DMS53 treated with DMSO at 0.1 percent for 48 hours (cell line): ENCODE measurements at regions not wholly inside any gene's neighbourhood (a gene's known extent, or its start where the extent isn't known, plus 50 kb on each side); places are given as distances from the start of the nearest gene placed in this dataset.
A peak's percentile ranks its signal among the peaks of the same experiment; 100 is the strongest.
"Not testable (repeated sequence)": the region's sequence is repeated elsewhere in the genome, so short reads cannot be mapped to it uniquely, and the experiment has no call there.

Source experiments
- DNase-seq: peaks from one replicate; lab custom pipeline; 2025; ENCODE audit not compliant: unreplicated experiment; lab: John Stamatoyannopoulos, UW

DNA sequence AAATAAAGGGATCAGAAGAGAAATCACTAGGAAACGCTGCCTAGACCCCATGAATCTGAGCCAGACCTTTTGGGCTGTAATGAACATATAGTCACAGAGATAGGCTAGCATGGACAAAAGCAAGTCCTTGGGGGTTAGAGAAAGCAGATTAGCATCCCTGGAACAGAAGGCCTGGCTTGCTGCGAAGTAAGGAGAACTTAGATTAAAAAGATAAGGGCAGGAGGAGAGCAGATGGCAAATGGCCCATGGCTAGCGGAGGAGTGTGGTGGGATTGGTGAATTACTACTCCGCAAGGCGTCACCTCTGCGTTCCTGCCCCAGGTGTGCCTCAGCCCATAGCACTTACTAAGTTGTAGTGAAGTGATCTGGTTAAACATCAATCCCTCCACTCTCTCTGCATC is 92.3 kb upstream of the ZNF438 start:
- no peak for DNase-seq

GRCh38 chr10:31124852-31125251 is 93.2 kb upstream of the ZNF438 start:
- DNase-seq, result no peak

GRCh38 chr10:31125789-31126188 is 94.1 kb upstream of the ZNF438 start:
- no peak for DNase-seq

DNA sequence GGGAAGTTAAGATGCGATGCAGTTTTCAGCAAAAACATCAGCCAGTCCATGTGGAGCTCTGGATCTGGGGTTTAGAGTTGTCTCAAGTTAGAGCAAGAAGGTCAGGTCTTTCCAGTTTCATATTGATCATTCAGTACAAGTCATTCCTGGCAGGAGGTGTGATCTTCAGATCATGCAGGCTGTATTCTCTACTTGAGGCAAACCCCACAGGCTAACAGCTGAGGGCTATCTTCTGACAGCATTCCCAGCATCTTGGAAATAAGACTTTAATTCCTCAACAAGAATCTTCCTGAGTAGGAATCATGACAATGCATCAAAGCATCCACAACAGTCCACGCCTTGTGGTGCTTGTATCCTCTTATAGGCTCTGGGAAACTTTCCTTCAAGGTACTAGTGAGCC is 94.9 kb upstream of the ZNF438 start:
- no peak for DNase-seq

DNA sequence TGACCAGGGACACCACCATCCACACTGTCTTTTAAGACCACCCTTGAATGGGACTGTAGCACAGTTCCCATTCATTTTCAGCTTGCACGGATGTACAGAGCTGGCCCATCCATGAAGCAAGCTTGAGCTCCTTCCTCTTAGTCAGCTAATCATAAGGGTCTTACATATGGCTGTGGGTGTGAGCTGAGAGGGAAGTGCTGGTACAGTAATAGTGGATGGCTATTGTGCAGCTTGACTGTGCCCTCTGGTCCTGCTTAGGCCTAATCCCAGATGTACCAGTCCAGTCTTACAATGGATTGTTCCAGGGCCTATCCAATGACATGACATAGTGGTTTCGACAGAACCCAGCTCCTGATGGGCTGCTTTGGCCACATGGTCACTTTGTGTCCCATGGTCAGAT is 96.9 kb upstream of the ZNF438 start:
- DNase-seq, result no peak

DNA sequence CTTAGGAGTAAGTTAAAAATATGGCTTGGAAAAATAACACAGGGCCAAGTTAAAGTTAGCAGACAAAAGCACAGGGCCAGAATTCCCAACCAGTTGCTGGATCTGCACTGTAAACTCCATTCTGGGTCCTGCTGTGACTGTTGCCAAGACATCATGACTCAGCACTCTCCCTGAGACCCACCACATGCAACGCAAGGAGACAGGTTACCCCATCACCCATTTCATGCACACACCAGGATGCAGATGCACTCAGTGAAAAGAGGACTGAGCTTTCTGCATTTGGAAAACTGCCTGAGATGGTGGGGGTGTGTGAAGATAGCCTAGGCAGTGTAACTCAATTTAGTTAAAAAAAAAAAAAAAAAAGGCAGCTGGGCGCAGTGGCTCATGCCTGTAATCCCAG is 97.6 kb upstream of the ZNF438 start:
- DNase-seq, result no peak

DNA sequence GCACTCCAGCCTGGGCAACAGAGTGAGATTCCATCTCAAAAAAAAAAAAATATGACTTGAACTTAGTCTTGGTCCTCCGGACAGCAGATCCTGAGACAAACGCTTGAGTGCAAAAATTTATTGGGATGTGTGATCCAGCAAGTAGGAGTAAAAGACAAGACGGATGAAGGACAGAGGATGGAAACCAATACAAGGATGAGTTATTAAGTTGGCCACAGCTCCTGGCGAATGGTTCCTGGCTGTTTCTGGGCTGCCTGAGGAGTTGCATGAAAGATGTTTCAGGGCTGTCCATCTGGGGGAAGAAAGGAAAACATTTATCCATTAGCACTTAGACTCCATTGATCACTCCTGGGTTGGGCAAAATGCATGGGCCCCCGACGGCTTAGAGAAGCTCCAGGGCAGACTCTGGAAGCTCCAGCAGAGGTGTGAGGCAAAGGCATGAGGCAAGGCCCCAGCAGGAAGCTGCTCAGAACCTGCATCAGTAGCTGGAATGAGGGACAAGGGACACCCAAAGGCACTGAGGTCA is 98.3 kb upstream of the ZNF438 start:
- no peak for DNase-seq

DNA sequence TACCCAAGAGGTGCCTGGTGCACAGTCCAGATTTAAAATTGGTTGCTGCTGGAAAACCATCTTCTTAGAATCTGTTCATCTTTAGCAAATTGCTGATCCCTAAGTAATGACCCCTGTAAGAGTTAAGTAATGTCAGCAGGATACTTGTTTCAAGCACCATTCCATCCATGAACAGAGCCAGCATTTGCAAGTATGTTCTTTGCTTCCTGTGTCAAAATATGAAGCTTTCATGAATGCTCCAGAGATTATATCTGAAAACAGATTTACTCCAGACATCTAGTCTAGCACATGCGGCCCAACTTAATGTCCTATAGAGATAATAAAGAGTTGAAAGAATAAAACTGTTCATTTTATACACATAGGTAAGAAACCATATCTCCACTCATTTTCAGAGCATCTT is 98.7 kb upstream of the ZNF438 start:
- no peak for DNase-seq

DNA sequence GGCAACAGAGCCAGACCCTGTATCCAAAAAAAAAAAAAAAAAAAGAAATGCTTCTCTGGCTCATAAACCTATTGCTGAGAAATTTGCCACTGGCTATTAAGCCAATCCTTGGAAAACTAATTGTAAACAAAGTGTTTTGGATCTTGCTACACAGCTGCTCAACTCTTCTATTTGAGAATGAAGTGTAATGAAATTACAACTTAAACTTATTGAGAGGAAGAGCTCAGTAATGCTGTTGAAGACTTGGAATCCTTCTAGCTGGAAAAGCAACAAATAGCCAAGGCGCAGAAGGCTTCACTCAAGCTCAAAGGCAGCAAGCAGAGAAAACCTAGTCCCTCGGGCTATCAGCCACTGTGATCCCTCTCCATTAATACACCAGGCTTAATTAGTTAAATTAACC is 99.6 kb upstream of the ZNF438 start:
- no peak for DNase-seq

DNA sequence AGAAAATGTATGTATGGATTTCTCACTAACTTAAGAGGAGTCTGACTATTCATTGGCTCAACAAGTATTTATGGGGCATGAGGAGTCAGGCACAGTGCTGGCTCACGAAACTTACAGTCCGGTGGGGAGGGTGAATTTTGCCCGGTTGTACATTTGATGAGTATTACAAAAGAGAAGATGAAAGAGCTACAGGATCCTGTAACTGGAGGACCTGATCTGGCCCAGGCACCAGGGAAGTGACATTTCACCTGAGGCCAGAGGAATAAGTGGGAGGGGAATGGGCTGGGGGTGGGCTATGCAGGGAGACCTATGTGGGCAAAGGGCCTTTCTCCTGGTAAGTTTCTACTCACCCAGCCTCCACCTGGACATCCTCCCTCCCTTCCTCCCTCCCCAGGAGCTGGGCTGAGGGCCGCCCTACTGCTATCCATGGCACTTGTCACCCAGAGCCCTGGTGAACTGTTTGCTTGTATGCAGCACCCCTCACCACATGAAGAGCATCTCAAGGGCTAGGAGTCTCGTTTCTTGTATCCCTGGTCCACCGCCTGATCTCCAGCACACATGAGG is 101.1 kb upstream of the ZNF438 start:
- DNase-seq, result no peak

- no peak for DNase-seq
These were observed 101.7 kb upstream of the ZNF438 start for GRCh38 chr10:31133251-31133791.

DNA sequence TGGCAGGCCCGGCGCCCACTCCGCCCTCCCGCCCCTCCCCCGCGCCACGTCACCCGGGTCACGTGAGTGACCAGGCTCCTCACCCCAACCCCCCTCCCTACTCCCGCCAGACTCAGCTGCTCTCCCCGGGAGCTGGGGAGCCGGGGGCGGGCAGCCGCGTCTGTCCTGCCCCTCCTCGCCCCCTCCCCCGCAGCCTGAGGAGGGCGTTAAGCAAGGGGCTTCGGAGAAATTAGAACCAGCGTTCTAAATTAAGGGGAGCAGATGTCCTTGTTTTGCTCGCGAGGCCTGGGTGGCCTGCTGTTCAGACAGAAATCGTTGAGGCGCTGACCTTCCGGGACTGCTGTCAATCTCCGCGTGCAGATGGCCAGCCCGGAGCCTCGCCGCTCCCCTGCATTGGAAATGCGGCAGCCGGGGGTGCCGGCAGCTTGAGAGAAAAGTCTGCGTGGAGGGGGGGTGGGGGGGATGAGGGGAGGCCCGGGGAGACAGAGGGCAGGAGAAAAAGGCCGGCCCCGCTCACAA is 102.2 kb upstream of the ZNF438 start:
- DNase-seq, result peak; percentile 42

GRCh38 chr10:31134311-31134952 is 102.8 kb upstream of the ZNF438 start:
- DNase-seq, result peak; percentile 54

GRCh38 chr10:31135171-31135570 is 103.5 kb upstream of the ZNF438 start:
- peak; percentile 35 for DNase-seq

- DNase-seq, result not testable (repeated sequence)
These were observed 104.1 kb upstream of the ZNF438 start for GRCh38 chr10:31135791-31136190.

GRCh38 chr10:31136386-31136785 is 104.7 kb upstream of the ZNF438 start:
- DNase-seq, result no peak

DNA sequence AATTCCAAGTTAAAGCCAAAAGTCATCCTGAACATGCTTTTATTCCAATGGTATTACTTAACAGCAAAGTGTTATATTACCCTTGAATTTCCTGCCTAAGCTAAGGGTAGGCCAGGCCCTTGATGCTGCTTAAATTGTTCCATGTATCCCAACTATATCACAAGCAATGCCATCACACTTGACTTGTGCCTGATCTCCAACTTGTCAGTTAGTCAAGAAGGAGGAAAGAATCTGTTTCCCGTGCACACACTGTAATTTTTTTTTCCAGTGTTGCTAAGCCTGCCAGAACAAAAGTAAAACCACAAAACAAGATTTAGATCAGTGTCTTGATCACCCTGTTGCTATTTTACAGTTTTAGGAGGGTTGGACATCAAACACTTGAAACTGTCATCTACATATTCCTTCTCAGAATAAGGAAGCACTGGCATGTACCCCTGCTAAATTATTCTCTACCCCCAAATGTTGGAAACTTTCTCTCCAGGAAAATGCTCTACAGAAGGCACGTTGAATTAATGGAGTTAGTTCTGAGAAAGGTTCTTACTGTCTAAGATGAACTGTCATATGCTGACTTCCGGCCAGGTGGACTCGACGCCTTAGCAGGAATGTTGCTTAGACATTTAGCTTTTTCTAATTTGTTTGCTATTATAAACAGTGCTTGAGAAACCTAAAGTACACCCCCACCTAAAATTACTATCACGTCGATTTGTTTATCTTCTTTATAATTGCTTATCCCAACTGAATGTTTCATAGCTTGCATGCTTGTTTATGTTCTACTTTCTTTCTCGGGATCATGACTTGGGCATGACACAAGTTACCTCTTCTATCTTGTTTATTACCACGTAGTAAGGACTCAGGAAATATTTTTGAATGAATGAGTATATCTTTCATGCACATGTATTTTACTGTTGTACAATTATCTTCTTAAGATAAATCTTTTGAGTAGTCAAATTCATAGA is 105.5 kb upstream of the ZNF438 start:
- no peak for DNase-seq

DNA sequence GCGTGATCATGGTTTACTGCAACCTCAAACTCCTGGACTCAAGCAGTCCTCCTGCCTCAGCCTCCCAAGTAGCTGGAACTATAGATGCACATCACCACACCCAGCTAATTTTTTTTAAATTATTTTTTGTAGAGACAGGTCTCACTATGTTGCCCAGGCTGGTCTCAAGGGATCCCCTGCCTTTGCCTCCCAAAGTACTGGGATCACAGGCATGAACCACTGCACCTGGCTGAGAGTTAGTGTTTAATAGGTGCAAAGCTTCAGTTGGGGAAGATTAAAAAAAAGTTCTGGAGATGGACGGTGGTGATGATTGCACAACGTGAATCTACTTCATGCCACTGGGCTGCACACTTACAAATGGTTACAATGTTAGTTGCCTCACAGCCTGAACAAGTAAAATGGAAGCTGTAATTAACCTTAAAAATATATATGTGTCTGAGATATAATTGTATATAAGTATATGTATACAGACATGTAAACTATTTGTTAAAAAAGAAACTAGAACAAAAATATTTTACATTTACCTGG is 106.4 kb upstream of the ZNF438 start:
- DNase-seq, result no peak

- DNase-seq, result no peak
These were observed 107.8 kb upstream of the ZNF438 start for GRCh38 chr10:31139497-31139896.

GRCh38 chr10:31140716-31141115 is 109.1 kb upstream of the ZNF438 start:
- no peak for DNase-seq

DNA sequence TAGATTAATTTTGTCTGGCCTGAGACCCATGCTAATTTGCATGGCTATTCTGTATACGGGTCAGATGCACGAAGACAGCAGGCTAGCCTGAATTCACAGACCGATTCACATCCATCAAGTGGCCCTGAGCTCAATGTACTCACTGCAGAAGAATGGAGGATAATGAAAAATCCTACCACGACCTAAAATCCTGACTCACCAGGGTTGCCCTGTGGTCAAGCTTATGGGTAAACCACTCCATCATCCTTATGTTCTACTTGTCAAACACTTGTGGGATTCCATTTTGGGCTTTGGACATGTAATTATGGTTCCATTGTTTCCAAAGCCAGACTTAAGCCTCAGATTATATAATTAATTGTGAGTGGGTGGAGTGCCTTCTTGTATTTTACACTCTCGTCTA is 110.4 kb upstream of the ZNF438 start:
- no peak for DNase-seq
